Colonic mucosa (tissue), 4 donors: ENCODE measurements at regions not wholly inside any gene's neighbourhood (a gene's known extent, or its start where the extent isn't known, plus 50 kb on each side); places are given as distances from the start of the nearest gene placed in this dataset.

Experiments used
- DNase-seq: peaks from one replicate; pipeline ENCODE4 v3.0.0-alpha.2; 2020
- H3K27ac ChIP-seq: fragments of 200-600 bp; one replicate; pipeline ENCODE4 v1.8.0; 2021
- H3K27me3 ChIP-seq: fragments of 200-600 bp; one replicate; pipeline ENCODE4 v1.8.0; 2021
- H3K36me3 ChIP-seq: fragments of 200-600 bp; one replicate; pipeline ENCODE4 v1.8.0; 2021
- H3K4me1 ChIP-seq: fragments of 200-600 bp; one replicate; pipeline ENCODE4 v1.8.0; 2021; ENCODE audit warnings: mild to moderate bottlenecking
- H3K4me3 ChIP-seq: fragments of 200-600 bp; one replicate; pipeline ENCODE4 v1.8.0; 2021
- H3K9ac ChIP-seq, 2 donors: one replicate each; pipeline ENCODE4 v1.7.0; 2013; ENCODE audit warnings: control low read depth in 2 of 2, low read depth in 2 of 2, low read length in 2 of 2
- H3K9me3 ChIP-seq: fragments of 200-600 bp; one replicate; pipeline ENCODE4 v1.8.0; 2021
- intact Hi-C: fragments of 100-400 bp; cut with DNase I; formaldehyde crosslinking; loops from one replicate; pipeline ENCODE4 v1.14.1; 2022
- TF ChIP-seq, protein P1 (sequence below): fragments of 200-600 bp; IDR thresholded peaks from one replicate; pipeline ENCODE4 v1.8.0; 2022; ENCODE audit warnings: antibody characterized with exemption, mild to moderate bottlenecking
- donor health status: healthy.
- donor health status: DM: no; HTN: no; CAD: no.
- donor health status: DM: no; HTN: no; CAD: no.

DNA sequence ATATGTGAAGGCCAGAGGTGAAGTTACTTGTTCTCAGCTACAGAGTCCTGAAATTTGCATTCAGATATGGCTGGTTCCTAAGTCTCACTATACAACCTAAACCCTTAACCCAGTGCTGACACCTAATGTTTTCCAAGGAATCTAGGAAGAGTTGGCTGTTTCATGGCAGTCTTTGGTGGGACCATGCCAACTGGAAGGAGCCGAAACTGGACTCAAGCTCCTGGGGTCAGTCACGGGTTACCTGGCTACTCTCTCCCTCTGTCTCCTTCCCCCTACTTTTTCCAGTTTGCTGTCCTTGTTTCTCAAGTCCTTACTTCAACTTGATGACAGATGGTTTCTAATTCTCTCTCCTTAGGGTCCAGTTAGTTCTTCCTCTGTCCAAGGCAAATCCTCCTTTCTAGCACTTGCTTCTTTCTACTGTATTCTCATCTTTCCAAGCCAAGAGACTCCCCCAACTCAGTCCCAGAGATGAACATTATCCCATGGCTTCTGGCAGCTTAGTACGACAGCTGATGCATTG is 88.6 kb upstream of the COL6A5 start:
- no peaks in the 10 kb centered on the region for H3K9me3 ChIP-seq

DNA sequence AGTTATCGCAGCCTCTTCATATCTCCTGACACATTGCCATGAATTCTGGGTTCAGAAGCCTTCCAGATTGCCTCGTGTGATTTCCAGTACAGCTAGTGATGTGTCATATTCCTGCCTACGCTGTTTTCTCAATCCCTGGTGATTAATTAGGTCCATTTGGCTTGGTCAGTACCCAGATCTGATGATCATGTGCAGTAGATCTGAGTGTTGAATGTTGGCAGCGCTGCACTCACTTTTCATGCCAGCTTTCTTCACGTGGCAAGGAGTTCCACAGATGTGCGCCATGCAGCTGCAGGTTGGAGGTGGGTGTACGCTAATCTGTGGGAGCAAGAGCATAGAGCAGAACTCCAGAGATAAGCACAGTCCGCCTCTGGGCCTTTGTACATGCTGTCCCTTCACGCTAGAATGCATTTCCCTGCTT is 86.9 kb upstream of the COL6A5 start:
- H3K27me3 ChIP-seq: no peaks in the 10 kb centered on the region
- H3K9me3 ChIP-seq: no peaks in the 10 kb centered on the region
- TF ChIP-seq, protein P1, sequence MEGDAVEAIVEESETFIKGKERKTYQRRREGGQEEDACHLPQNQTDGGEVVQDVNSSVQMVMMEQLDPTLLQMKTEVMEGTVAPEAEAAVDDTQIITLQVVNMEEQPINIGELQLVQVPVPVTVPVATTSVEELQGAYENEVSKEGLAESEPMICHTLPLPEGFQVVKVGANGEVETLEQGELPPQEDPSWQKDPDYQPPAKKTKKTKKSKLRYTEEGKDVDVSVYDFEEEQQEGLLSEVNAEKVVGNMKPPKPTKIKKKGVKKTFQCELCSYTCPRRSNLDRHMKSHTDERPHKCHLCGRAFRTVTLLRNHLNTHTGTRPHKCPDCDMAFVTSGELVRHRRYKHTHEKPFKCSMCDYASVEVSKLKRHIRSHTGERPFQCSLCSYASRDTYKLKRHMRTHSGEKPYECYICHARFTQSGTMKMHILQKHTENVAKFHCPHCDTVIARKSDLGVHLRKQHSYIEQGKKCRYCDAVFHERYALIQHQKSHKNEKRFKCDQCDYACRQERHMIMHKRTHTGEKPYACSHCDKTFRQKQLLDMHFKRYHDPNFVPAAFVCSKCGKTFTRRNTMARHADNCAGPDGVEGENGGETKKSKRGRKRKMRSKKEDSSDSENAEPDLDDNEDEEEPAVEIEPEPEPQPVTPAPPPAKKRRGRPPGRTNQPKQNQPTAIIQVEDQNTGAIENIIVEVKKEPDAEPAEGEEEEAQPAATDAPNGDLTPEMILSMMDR: no peak
- no peaks in the 10 kb centered on the region for H3K4me1 ChIP-seq
- H3K4me3 ChIP-seq: no peak overlapping the region
- no peak for DNase-seq
- H3K36me3 ChIP-seq: no peaks in the 10 kb centered on the region
- H3K9ac ChIP-seq: no peak overlapping the region
- H3K27ac ChIP-seq: no peak overlapping the region
- intact Hi-C loops: no loop called here

More for the DNA sequence above, 88.6 kb upstream of the COL6A5 start:
- TF ChIP-seq, protein P1: no peak
- H3K27ac ChIP-seq: no peak overlapping the region
- DNase-seq: no peak
- intact Hi-C loops: no loop called here
- no peaks in the 10 kb centered on the region for H3K36me3 ChIP-seq
- H3K4me3 ChIP-seq: no peak overlapping the region
- no peak overlapping the region for H3K9ac ChIP-seq
- H3K4me1 ChIP-seq: no peaks in the 10 kb centered on the region
- no peaks in the 10 kb centered on the region for H3K27me3 ChIP-seq

DNA sequence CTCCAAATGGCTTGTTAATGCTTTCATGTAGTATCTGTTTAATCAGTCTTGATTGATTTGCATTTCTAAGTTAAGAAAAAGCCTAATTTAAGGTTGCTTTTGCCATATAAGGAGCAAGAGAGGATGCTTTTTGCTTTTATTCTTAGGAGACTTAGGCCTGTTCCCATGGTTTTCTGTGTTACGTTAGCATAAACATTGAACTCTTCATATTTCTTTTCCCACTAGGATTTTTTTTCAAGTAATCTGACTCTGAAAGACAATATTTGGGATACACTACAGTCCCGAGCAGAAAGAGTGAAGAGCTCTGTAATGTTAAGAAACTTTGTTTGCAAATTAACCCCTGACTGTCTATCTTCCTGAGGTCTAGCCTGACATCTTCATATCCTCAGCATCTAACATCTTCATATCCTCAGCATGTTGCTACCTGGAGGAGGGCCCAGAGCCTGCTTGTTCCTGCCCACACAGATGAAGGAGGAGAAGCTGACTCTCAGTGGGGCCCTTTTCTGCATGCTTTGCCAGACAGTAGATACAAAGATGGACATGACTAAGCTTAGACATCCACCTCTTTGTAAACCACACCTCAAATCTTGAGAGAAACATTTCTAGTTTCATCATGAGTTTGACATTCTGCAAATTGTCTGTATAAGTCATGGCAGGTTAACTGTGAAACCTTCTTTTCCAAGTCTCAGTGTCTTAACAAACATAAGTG is 86.2 kb upstream of the COL6A5 start:
- Histone ChIP-seq H3K27me3 (no peaks in the 10 kb centered on the region), H3K4me3 (no peak overlapping the region), H3K27ac (no peak overlapping the region), H3K4me1 (no peaks in the 10 kb centered on the region), H3K36me3 (no peaks in the 10 kb centered on the region), H3K9ac (no peak overlapping the region), H3K9me3 (no peaks in the 10 kb centered on the region)
- TF ChIP-seq, protein P1: no peak
- intact Hi-C loops: no loop called here
- DNase-seq: no peak

DNA sequence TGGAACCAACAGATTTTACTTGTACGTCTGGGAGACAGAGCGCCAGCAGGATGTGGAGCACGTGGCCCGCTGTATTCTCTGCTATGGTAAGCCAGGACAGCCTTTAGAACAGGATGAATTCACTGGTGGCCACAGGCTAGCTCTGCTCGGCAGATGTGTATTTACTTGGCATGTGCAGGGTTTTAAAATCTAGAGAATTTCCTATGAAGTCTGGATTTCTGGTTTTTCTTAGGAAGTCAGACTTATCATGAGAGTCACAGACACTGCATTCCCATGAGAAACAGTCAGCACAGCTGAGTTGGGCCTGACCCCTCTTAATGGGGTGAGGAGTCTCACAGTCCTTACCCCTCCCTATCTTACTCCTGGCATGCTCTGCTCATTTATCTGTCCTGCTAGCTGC is 84.6 kb upstream of the COL6A5 start:
- intact Hi-C loops: no loop called here

DNA sequence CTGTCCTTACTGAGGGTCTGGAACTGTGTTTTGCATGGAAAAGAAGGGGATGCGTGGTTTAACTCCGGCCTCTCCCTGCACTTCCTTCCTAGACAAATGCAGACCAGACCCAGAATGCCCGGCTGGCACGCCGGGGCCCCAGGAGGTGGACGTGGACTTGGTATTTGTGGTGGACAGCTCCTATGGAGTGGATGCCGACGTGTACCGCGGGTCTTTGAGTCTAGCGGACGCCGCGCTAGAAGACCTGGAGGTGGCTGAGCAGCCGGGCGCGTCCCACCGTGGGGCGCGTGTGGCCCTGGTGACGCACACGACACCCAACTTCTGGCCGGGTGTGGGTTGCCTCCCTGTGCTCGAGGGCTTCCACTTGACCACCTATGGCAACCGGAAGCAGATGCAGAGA is 81.8 kb upstream of the COL6A5 start:
- Histone ChIP-seq H3K27ac (no peak overlapping the region), H3K27me3 (no peaks in the 10 kb centered on the region), H3K9ac (no peak overlapping the region), H3K36me3 (no peaks in the 10 kb centered on the region), H3K9me3 (no peaks in the 10 kb centered on the region), H3K4me3 (no peak overlapping the region), H3K4me1 (no peaks in the 10 kb centered on the region)
- DNase-seq: no peak
- intact Hi-C loops: no loop called here
- TF ChIP-seq, protein P1: no peak

More for the DNA sequence above, 84.6 kb upstream of the COL6A5 start:
- H3K4me1 ChIP-seq: no peaks in the 10 kb centered on the region
- H3K27ac ChIP-seq: no peak overlapping the region
- no peaks in the 10 kb centered on the region for H3K9me3 ChIP-seq
- no peak overlapping the region for H3K9ac ChIP-seq
- TF ChIP-seq, protein P1: no peak
- H3K36me3 ChIP-seq: no peaks in the 10 kb centered on the region
- no peak overlapping the region for H3K4me3 ChIP-seq
- DNase-seq: no peak
- H3K27me3 ChIP-seq: no peaks in the 10 kb centered on the region
